ENCODE measurements at regions not wholly inside any gene's neighbourhood (a gene's known extent, or its start where the extent isn't known, plus 50 kb on each side); places are given as distances from the start of the nearest gene placed in this dataset.
"Not testable (repeated sequence)": the region's sequence is repeated elsewhere in the genome, so short reads cannot be mapped to it uniquely, and the experiment has no call there.

DNA sequence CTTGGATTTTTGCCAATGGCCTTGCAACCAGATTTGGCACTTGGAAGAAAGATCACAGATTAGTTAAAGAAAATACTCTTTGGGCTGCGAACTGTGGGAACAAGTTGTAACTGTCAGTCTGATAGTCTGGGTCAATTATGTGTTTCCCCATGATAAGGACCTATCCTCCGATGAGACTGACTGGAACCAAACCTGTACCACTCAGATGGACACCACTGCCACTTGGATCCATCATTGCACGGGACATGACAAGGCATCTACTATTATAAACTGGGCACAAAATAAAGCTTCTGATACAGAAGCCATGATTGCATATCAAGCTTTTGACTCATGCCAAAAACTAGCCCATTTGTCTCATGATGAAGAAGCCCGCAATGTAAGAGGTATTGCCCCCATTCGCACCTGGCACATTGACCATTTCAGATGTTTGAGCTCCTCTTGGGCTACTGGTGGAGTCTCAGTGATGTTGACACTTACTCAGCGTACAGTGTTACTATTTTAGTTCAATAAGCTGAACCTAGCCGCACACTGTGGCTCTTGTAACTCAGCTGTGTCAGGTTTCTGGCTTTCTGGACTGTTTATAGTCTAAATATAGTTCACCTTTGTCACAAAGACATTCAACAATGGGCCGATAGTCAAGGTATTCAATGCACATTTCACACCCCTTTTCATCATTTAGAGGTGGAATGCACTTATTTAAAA is 179.8 kb upstream of the RBBP8 start:
- POLR2A ChIA-PET, result no interaction called here
- ATAC-seq (no peak), DNase-seq (ENCODE audit: low read depth, low spot score) (no peak)
- no peak overlapping the region for H3K9ac ChIP-seq (ENCODE audit: low read length)
- no peaks in the 10 kb centered on the region for H4K20me1 ChIP-seq (ENCODE audit: insufficient read depth)
- no TSS peak for BruUV-seq (replicated peaks)
- H3K9me2 ChIP-seq (ENCODE audit: insufficient read depth), result no peaks in the 10 kb centered on the region
- H3K27ac ChIP-seq (ENCODE audit: low read depth, low read length), result no peak overlapping the region
- intact Hi-C loops (cut with micrococcal nuclease), result no loop called here
- no peaks in the 10 kb centered on the region for H3K9me3 ChIP-seq (ENCODE audit: control insufficient read depth in 1 of 2, insufficient read depth in 1 of 2, low read depth in 1 of 2, low read length in 2 of 2)
- CTCF ChIA-PET, result no interaction called here
- H2AFZ ChIP-seq (ENCODE audit: low read depth, low read length, poor library complexity, severe bottlenecking), result no peak overlapping the region
- no peaks in the 10 kb centered on the region for H3K79me2 ChIP-seq (ENCODE audit: insufficient read depth, low read length)
- RAD21 ChIA-PET (ENCODE audit: low non-redundant PET in 1 of 2, low total read pairs in 2 of 2, uncharacterized antibody in 2 of 2, unreplicated experiment in 2 of 2), result no interaction called here
- TF ChIP-seq SIN3A (IDR thresholded peaks at IDR 0.05; ENCODE audit: low read depth), result no peak
- no peak for TF ChIP-seq CBX3 (IDR thresholded peaks at IDR 0.05; ENCODE audit: low read depth)
- no peak for TF ChIP-seq ELF1 (IDR thresholded peaks at IDR 0.05; ENCODE audit: borderline replicate concordance, low read depth)
- TF ChIP-seq EZH2phosphoT487 (IDR thresholded peaks at IDR 0.05; ENCODE audit: borderline replicate concordance), result no peak
- TF ChIP-seq YY1 (IDR thresholded peaks at IDR 0.05; ENCODE audit: extremely low read depth, insufficient replicate concordance, low read depth, low read length), result no peak
- TF ChIP-seq, protein P1, sequence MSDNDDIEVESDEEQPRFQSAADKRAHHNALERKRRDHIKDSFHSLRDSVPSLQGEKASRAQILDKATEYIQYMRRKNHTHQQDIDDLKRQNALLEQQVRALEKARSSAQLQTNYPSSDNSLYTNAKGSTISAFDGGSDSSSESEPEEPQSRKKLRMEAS (IDR thresholded peaks at IDR 0.05), result no peak
- TF ChIP-seq EGR1 (IDR thresholded peaks at IDR 0.05; ENCODE audit: low read depth), result no peak
- no peak for TF ChIP-seq CEBPB (IDR thresholded peaks at IDR 0.05; ENCODE audit: low read depth)
- TF ChIP-seq JUND (IDR thresholded peaks at IDR 0.05), result no peak
- no peak for TF ChIP-seq CTCF (IDR thresholded peaks at IDR 0.05 in 2 of 3, conservative IDR thresholded peaks at IDR 0.05 in 1 of 3; ENCODE audit: borderline replicate concordance in 1 of 3, insufficient read depth in 1 of 3, low read depth in 2 of 3, low read length in 2 of 3)
- TF ChIP-seq TCF7L2 (IDR thresholded peaks at IDR 0.05; ENCODE audit: borderline replicate concordance, extremely low read depth, insufficient read depth, insufficient read length), result no peak
- no peak for TF ChIP-seq ATF3 (IDR thresholded peaks at IDR 0.05)
- no peak for TF ChIP-seq FOSL1 (IDR thresholded peaks at IDR 0.05; ENCODE audit: low read depth)
- TF ChIP-seq, protein P2, sequence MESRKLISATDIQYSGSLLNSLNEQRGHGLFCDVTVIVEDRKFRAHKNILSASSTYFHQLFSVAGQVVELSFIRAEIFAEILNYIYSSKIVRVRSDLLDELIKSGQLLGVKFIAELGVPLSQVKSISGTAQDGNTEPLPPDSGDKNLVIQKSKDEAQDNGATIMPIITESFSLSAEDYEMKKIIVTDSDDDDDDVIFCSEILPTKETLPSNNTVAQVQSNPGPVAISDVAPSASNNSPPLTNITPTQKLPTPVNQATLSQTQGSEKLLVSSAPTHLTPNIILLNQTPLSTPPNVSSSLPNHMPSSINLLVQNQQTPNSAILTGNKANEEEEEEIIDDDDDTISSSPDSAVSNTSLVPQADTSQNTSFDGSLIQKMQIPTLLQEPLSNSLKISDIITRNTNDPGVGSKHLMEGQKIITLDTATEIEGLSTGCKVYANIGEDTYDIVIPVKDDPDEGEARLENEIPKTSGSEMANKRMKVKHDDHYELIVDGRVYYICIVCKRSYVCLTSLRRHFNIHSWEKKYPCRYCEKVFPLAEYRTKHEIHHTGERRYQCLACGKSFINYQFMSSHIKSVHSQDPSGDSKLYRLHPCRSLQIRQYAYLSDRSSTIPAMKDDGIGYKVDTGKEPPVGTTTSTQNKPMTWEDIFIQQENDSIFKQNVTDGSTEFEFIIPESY (IDR thresholded peaks at IDR 0.05; ENCODE audit: extremely low read depth, insufficient replicate concordance, low read length), result no peak
- no peak for TF ChIP-seq SRF (IDR thresholded peaks at IDR 0.05; ENCODE audit: low read depth)
- no peak for TF ChIP-seq POLR2AphosphoS5 (IDR thresholded peaks at IDR 0.05; ENCODE audit: low read depth, low read length)
- TF ChIP-seq RAD21 (IDR thresholded peaks at IDR 0.05; ENCODE audit: low read depth), result no peak
- TF ChIP-seq POLR2A (IDR thresholded peaks at IDR 0.05; ENCODE audit: borderline replicate concordance, extremely low read depth, insufficient read depth, insufficient read length), result no peak
- TF ChIP-seq SP1 (IDR thresholded peaks at IDR 0.05; ENCODE audit: low read depth), result no peak
- no peak for TF ChIP-seq EZH2 (IDR thresholded peaks at IDR 0.05)
- H3K27me3 ChIP-seq (ENCODE audit: insufficient read depth, low read length), result no peaks in the 10 kb centered on the region
- no peaks in the 10 kb centered on the region for H3K4me1 ChIP-seq (ENCODE audit: control insufficient read depth in 1 of 2, insufficient read depth in 2 of 2, low read length in 2 of 2)
- no peak overlapping the region for H3K4me2 ChIP-seq (ENCODE audit: low read length)
- H3K4me3 ChIP-seq (replicated peaks in 1 of 2; ENCODE audit: low read depth in 1 of 2, low read length in 2 of 2), result no peak overlapping the region
- no peaks in the 10 kb centered on the region for H3K36me3 ChIP-seq (ENCODE audit: control insufficient read depth in 1 of 2, insufficient read depth in 2 of 2, low read length in 2 of 2)

DNA sequence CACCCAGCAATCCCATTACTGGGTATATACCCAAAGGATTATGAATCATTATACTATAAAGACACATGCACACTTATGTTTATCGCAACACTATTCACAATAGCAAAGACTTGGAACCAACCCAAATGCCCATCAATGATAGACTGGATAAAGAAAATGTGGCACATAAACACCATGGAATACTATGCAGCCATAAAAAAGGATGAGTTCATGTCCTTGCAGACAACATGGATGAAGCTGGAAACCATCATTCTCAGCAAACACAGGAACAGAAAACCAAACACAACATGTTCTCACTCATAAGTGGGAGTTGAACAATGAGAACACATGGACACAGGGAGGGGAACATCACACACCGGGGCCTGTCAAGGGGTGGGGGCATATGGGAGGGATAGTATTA is 169.1 kb upstream of the RBBP8 start:
- H3K27me3 ChIP-seq (ENCODE audit: insufficient read depth, low read length); H3K79me2 ChIP-seq (ENCODE audit: insufficient read depth, low read length); H3K4me1 ChIP-seq (ENCODE audit: control insufficient read depth in 1 of 2, insufficient read depth in 2 of 2, low read length in 2 of 2); H3K4me3 ChIP-seq (replicated peaks in 1 of 2; ENCODE audit: low read depth in 1 of 2, low read length in 2 of 2); H2AFZ ChIP-seq (ENCODE audit: low read depth, low read length, poor library complexity, severe bottlenecking); H3K4me2 ChIP-seq (ENCODE audit: low read length); BruUV-seq (replicated peaks); H3K9ac ChIP-seq (ENCODE audit: low read length); H3K9me2 ChIP-seq (ENCODE audit: insufficient read depth); H3K36me3 ChIP-seq (ENCODE audit: control insufficient read depth in 1 of 2, insufficient read depth in 2 of 2, low read length in 2 of 2); H4K20me1 ChIP-seq (ENCODE audit: insufficient read depth); CTCF ChIA-PET; H3K27ac ChIP-seq (ENCODE audit: low read depth, low read length); DNase-seq (ENCODE audit: low read depth, low spot score); H3K9me3 ChIP-seq (ENCODE audit: control insufficient read depth in 1 of 2, insufficient read depth in 1 of 2, low read depth in 1 of 2, low read length in 2 of 2); intact Hi-C loops (cut with micrococcal nuclease); ATAC-seq; POLR2A ChIA-PET; RAD21 ChIA-PET (ENCODE audit: low non-redundant PET in 1 of 2, low total read pairs in 2 of 2, uncharacterized antibody in 2 of 2, unreplicated experiment in 2 of 2): not testable (repeated sequence)

Measured in HCT116 (cell line).